Left renal pelvis (tissue), 4 donors: ENCODE measurements at regions not wholly inside any gene's neighbourhood (a gene's known extent, or its start where the extent isn't known, plus 50 kb on each side); places are given as distances from the start of the nearest gene placed in this dataset.

ENCODE experiments used
- DNase-seq, 4 donors: peaks; one replicate each; pipeline ENCODE4 v3.0.0-alpha.2; 2013; ENCODE audit warnings: low read depth in 4 of 4, low spot score in 3 of 4

DNA sequence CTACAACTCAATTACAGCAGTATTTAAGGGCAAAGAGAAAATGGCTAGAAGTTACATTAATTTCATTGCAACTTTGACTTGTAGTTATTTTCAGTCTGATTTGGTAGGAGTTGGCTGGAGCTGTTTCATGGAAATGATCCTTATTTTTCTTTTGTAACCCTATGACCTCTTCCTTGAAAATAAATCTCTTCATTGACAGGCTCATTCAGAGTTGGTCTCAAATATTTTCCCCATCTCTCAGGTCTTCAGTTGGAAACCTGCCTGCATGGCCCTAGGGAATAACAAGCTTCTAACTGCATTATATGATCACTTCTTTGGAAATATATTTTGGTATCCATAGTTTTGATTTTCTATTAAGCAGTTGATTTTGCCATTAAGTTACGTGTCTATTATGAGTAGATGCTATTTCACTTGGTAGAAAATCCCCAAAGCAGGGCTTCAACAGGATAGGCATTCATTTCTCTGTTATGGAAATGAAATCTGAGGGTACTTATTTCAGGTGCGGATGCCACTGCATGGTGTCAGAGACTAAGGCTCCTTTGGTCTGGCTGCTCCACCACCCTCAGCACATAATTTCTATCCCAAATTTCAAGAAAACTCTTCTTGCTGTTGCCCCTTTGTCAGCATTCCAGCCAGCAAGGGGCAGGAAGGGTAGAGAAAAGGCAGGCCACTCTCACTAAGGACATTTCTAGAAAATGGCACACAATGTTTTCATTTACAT, 502.5 kb downstream of the SPRY1 start:
- DNase-seq, result no peak

DNA sequence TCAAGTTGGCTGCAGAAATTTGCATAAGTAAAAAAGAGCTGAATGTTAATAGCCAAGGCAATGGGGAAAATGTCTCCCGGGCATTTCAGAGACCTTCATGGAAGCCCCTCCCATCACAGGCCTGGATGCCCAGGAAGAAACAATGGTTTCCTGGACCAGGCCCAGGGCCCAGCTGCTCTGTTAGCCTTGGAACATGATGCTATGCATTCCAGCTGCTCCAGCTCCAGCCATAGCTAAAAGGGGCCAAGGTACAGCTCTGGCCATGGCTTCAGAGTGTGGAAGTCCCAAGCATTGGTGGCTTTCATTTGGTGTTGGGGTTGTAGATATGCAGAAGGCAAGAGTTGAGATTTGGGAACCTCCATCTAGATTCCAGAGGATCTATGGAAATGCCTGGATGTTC, 508.3 kb downstream of the SPRY1 start:
- no peak for DNase-seq

DNA sequence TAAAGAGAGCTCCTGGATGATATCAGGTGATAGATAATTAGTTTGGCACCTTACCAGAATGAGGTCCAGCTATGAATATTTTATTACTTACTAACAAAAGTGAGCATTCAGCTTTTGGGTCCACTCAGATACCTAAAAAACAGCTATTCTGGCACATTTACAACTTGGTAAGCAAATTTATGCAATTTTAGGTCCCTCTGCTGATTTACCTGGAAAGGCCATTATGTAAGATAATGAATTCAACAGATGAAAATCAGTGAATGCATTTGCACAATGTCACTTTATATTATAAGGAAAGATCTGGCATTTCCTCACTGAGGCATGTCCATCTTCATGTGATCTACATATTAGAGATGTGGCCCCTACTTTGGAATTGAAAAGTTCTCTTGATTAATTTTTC, 517.0 kb downstream of the SPRY1 start:
- no peak for DNase-seq

DNA sequence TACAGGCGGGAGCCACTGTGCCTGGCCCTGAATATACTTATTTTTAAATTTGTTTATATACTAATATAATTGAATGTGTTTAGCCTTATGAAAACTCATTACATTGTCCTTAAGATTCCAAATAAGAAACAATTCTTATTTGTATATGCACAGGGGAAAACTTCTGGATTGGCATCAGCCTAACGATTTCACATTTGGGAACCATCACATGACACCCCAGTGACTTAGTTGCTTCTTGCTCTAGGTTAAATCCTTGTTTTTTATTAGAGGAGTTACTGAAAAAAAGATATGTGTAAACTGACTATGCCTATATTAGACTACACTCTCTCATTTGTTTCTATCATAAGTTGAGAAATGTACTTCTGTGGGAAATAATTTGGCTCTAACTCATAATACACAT, 520.2 kb downstream of the SPRY1 start:
- DNase-seq, result no peak

DNA sequence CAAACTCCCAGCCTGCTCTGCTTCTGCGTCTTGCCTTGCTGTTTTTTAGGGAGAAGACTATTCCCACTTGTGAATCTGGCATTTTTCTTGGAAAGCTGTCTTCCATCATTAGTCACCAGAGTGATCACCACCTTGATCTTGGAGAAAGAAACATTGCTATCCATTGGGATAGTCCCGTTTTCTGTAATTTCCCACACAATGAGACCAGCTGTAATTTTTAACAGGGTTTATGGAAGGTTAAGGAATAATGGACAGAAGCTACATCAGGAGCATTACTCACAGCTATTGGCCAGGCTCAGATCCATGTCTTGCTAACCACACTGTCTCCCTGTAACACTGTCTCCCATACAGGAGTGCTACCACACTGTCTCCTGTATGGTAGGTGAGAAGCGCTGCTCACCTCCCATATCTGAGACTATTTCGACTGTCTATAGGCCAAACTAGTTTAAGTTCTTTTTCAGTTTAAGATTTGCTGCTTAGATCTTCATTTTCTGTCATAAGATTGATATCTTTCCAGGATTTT, 523.0 kb downstream of the SPRY1 start:
- no peak for DNase-seq

DNA sequence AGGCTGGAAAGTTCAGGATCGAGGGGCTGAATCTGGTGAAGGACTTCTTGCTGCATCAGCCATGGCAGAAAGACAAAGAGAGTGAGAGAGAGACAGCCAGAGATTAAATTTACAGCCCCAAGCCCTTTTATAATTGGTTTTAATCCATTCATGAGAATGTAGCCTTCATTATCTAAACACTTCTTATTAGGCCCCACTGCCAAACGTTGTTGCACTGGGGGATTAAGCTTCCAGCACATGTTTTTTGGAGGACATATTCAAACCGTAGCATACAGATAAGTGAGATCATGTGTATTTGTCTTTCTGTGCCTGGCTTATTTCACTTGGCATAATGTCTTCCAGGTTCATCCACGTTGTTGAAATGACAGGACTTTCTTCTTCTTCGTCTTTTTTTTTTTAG, 524.7 kb downstream of the SPRY1 start:
- no peak for DNase-seq

DNA sequence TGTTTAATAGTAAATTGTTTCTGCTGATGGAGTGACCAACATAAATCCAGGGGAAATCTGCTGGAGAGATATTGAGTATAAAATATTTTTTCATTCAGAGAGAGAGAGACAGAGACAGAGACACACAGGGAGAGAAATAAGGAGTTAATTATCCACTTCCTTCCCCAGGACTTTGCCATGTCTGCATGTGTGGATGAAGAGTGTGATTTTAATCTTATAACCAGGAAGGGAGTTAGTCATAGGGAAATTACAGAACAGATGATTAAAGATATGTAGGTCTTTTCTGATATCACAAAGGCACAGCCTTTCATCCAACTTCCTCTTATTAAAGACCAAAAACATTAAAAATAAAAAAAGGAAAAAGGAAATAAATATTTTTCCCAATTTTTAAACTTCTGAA, 526.3 kb downstream of the SPRY1 start:
- DNase-seq, result no peak

DNA sequence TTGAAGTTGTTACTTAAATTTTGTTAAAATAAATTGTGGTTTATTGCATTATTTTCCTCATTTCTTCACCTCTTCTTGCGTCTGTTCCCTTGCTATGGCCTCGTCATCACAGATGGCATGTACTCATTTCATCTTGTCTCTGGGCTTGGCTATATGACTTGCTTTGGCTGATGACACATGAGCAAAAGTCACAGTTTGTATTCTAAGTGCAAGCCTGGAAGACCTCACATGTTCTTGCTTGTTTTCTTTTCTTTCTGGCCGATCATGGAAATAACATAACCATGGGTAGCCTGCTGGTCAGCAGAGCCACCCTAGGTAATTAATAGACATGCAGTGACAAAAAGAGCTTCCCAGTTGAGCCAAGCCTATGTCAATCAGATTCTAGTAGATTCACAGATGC, 527.9 kb downstream of the SPRY1 start:
- no peak for DNase-seq

DNA sequence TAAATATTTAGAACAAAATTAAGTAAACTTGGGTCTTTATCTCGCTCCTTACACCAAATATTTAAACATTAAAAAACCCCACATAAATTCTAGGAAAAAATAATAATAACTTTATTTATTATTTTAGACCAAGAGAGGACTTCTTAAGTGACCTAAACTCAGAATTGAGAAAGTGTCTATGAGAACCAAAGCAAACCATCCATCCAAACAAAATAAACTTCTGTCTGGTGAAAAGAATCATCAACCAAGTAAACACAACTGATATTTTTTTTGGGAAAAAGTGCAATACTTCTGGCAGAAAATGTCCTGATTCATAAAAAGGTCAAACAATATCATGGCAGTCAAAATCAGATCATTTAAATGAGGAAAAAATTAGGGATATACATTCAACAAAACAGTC, 533.0 kb downstream of the SPRY1 start:
- DNase-seq, result no peak

DNA sequence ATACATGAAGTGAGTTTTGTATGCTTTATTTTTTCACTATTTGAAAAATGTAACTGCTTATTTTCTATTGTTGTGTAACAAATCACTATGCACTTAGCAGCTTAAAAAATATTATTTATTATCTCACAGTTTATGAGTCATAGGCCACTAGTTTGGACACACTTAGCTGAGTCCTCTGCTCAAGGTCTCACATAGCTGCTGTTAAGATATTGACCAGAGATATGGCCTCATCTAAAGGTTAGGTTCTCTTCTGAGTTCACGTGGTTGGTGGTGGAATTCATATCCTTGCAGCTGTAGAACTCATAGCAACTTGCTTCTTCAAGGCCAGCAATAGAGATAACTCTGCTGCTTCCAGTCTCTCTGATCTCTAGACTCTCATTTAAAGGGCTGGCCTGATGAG, 534.4 kb downstream of the SPRY1 start:
- DNase-seq, result no peak

DNA sequence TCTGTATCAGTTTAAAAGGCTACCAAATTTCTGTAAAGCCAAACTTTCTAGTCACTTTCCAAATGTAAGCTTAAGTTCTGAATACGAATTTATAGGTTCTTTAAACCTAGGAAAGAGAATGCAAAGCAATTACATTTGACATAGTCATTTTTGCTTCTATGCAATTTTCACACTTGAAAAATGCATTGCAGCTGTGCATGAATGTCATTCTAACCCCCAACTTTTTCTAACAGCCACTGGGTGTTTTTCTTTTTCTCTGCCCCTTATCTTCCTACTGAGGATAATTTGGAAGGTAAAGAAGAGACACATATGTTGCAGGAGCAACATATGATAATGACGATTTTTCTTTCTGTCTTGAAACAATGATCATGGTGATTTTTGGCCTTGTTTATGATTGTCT, 537.5 kb downstream of the SPRY1 start:
- no peak for DNase-seq

DNA sequence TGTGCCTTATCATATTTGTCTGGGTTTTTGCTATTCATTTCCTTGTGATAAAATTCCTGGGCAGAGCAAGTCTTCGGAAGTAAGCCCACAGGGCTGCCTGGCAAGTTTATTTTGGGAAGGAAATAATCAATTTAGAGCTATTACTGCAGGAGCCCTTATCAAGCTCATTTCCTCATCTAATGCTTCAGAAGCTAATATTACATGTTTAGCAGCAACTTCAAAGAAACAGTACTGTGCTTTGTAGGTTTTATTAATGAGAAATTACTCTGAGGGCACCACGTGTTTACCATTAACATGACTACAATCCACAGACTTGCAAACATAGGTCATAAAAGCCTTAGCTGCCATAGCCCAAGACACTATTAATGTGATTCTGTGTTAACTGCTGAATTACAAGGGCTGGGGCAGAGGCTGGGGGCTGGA, 540.0 kb downstream of the SPRY1 start:
- DNase-seq, result no peak

DNA sequence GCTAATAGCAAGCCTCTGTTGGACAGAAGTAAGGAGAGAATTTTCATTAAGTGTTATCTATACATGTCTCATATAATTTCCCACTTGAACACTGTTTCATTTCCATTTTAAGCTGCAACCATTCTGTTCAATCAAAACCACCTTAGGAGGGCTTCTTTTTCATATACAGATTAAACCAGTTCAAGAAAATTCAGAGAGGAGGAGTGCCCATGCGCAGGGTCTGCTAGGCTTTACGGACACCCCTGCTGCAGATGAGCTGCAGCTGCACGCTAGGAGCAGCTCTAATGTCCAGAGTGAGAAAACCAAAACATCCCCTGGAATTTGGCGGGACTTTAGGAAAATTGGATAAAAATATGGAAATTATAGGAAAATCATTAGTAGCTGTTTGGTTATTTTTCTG, 541.0 kb downstream of the SPRY1 start:
- DNase-seq, result no peak

DNA sequence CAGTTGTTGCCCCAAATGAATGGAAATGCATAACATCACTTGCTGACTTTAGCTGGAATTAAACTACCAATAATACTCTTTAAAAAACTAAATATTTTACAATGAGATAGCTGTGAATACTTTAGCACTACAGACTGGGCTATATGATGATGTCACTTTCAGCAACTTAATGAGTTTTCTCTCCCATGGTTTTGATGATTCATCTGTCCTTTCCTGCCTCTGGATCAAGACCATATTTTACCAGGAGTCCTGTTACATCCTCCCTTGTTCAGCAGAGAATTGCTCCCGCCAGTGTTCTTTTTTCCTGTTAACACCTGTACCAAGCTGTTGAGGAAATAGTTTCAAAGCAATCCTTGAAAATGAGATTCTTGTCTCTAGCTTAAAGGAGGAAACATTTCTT, 543.0 kb downstream of the SPRY1 start:
- no peak for DNase-seq

DNA sequence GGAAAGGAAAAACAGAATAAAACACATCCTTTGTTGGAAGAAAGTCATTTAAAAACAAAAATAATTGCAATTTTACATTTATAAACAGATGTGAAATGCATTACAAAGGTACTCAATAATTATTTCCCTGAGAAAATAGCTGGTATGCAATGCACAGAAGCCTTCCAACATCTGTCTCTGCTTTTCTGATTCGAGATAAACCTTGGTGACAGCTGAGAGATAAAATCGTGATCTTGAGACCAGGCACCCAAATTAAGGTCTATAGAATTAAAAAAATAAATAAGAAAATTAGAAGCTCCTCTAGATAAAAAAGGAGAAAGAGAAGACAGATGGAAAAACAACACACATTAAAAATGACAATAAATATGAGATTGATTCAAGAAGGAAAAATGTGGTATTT, 544.0 kb downstream of the SPRY1 start:
- DNase-seq, result no peak

DNA sequence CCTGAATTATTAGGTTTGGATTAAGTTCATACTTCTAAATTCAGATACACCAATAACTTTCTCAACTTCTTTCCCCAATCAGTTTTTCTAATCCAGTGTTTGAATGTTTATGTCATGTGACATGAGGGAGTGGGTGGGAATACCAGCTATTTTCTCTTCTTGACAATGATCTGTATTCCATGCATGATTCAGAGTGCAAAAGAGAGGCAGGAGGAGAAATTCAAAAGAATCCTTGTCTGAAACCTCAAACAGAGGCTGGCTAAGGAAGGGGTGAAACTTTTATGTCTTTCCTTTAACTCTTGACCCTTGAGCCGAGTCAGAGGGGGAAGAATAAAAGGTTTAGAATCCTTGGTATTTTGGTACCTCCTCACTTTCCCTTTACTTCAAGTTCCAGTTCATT, 544.7 kb downstream of the SPRY1 start:
- DNase-seq, result no peak

DNA sequence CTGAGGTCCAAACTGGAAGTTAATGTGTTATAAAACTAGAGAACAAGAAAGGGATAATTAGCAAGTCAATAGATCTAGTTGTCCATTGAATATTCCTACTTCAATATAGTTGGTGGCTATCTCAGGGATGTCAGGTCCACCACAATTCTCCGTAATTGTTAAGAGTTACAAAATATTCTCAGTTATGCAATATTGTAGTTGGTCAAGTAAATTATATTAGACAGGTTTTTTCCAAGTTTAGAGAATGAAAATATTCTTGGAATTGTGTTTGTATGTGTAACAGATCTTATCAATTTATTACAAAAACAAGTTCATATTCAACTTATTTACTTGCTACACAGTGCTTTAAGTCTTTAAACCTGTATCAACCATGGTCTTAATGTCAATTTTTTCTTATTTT, 547.4 kb downstream of the SPRY1 start:
- no peak for DNase-seq

DNA sequence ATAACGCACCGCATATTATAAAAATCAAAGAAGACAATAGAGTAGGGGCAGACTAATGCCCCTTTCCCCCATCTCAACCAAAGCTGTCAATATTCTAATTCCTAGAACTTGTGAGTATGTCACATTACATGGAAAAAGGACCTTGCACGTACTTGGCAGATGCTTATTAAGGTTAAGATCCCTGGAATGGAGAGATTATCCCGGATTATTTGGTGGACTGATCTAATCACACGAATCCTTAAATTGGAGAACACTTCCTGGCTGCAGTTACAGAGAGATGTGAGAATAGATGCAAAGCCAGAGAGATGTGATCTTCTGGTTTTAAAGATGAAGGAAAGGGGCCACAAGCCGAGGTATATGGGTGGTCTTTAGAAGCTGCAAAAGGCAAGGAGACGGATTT, 548.7 kb downstream of the SPRY1 start:
- DNase-seq, result no peak

DNA sequence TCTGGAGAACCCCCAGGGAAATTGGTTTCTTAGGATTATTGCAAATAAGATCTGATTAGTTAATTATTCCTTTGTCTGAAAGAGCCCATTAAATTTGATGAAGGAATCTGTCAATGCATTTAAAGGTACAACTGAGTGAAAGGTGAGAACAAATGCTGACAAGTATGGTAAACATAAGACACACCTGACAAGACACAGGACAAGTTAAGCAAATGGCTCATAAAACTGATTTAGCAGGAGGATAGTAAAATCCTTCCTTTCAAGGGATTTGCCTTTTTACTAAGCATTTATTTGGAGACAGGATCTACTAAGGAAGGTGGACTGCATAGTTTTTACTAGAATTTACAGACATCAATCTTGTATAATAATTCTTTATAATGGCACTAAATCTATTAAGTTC, 553.9 kb downstream of the SPRY1 start:
- DNase-seq, result peak in 1 of 4 donors; percentile 30

DNA sequence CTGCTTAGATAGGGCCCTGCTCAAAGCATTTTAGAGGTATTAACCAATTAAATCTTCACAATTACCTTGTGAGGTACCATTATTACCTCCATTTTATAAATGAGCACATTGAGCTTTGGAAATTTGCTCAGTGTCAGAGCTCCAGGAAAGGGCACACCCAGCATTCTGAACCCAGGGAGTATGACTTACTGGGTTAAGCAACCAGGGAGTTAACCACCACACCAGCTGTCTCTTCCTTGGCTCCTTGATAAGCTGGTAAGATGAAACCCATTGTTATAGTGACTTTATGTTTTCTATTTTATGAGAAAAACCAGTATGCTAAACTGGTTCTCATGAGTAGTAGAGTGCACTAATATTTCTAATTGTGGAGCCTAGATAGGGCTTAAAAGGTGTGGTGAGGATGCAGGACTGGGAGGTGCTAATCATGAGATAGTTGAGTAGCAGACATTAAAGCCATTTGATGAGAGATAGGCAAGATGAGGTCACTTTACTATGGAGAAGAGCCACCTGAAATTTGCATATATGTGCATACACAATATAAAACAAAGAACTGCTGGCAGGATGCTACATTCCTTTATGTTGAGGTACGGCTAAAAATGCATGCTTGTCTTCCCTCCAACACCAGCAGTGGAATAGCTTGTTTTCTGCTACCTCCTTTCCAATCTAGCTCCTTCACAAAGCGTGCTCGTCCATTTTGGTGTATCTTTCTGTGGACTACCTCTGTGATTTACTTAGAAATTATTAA, 556.1 kb downstream of the SPRY1 start:
- no peak for DNase-seq

DNA sequence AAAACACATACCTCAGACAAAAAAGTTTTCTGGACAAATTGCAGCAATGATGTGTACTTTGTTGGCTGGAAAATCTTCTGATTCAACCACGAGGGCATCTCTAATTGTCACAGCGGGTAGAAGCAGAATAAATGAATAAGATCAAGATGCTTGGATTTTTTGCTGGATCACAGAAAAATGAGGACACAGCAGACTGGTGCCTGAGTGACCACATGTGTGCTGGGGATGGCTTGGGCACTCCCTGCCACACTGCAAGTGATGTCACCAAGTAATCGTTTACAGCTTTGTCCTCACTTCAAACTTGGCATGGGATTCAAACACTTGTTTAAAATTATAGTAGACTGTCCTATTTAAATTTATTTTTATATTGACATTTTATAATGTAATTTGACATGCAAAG, 557.0 kb downstream of the SPRY1 start:
- DNase-seq, result no peak

DNA sequence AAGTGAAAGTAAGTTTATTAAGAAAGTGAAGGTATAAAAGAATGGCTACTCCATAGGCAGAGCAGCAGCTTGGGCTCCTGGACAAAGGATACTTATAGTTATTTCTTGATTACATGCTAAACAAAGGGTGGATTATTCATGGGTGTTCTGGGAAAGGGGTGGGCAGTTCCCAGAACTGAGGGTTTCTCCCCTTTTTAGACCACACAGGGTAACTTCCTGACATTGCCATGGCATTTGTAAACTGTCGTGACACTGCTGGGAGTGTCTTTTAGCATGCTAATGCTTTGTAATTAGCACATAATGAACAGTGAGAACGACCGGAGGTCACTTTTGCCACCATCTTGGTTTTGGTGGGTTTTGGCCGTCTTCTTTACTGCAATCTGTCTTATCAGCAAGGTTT, 557.6 kb downstream of the SPRY1 start:
- DNase-seq, result no peak
